Psoas muscle (tissue), 7 donors: ENCODE measurements at regions not wholly inside any gene's neighbourhood (a gene's known extent, or its start where the extent isn't known, plus 50 kb on each side); places are given as distances from the start of the nearest gene placed in this dataset.

ENCODE experiments used
- ATAC-seq, 4 donors: fragments of 200-7000 bp; cut with Tn5 transposase; one replicate each; pipeline ENCODE4 v1.9.1; 2020; ENCODE audit warnings: moderate library complexity in 3 of 4, mild to moderate bottlenecking in 2 of 4
- DNase-seq, 2 donors: peaks; one replicate each; pipeline ENCODE4 v3.0.0-alpha.2; 2020
- H3K27ac ChIP-seq: fragments of 200-600 bp; one replicate; pipeline ENCODE4 v1.8.0; 2022
- H3K27me3 ChIP-seq, 3 donors: fragments of 200-600 bp in 1 of 3; one replicate each; pipeline versions ENCODE4 v1.6.1 to v1.8.0; 2013 to 2022; ENCODE audit warnings: low read length in 2 of 3, mild to moderate bottlenecking in 2 of 3, moderate library complexity in 1 of 3; ENCODE audit not compliant: insufficient read depth in 3 of 3
- H3K36me3 ChIP-seq, 2 donors: fragments of 200-600 bp in 1 of 2; one replicate each; pipeline versions ENCODE4 v1.6.1 to v1.8.0; 2013 to 2022; ENCODE audit warnings: low read depth in 1 of 2, mild to moderate bottlenecking in 1 of 2, moderate library complexity in 1 of 2; ENCODE audit not compliant: insufficient read depth in 1 of 2
- H3K4me1 ChIP-seq: fragments of 200-600 bp; one replicate; pipeline ENCODE4 v1.8.0; 2022
- H3K4me3 ChIP-seq: fragments of 200-600 bp; one replicate; pipeline ENCODE4 v1.8.0; 2022; ENCODE audit warnings: mild to moderate bottlenecking
- H3K9me3 ChIP-seq: fragments of 200-600 bp; one replicate; pipeline ENCODE4 v1.8.0; 2022
- CTCF ChIP-seq: fragments of 200-600 bp; IDR thresholded peaks from one replicate; pipeline ENCODE4 v1.8.0; 2022; ENCODE audit warnings: antibody characterized with exemption
- WGBS, 3 donors: extraction: QIAGEN DNeasy Blood & Tissue Kit; methylation state at CpG; one replicate each; pipeline versions ENCODE4 v1.1.6 to v1.1.7; 2013; 5-methylcytosine and 5-hydroxymethylcytosine counted together
- intact Hi-C, 2 donors: fragments of 100-400 bp; cut with DNase I; formaldehyde crosslinking; loops; one replicate each; pipeline versions ENCODE4 v1.11.0 to v1.14.2; 2022
- donor health status: healthy with polysubstance abuse.
- donor health status: DM: no; HTN: no; CAD: no; lungs with moderate emphysema.
- donor health status: Bipolar disorder and iron deficiency.
- donor health status: healthy.
- donor health status: DM: yes; HTN: yes; CAD: no.
- donor health status: DM: no; HTN: no; CAD: no.
- donor health status: DM: yes; HTN: yes; CAD: no.

DNA sequence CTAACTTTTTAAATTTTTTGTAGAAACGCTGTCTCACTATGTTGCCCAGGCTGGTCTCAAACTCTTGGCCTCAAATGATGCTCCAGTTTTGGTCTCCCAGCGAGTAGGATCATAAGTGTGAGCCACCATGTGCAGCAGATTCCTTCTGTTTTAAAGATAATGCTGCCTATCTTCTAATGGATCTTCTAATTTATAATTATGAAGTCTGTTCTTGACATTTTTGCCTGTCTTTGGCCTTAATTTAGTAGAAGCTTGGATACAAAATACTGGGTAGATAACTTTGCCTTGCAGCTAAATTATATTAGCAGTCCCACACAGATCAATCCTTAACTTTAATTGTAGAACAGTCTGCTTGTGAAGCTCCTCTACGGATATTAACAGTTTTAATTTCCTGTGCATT lies 566.6 kb upstream of the CDH8 start:
- H3K27me3 ChIP-seq = no peaks in the 10 kb centered on the region
- no peaks in the 10 kb centered on the region for H3K36me3 ChIP-seq
- H3K27ac ChIP-seq = no peak overlapping the region
- no peaks in the 10 kb centered on the region for H3K4me1 ChIP-seq
- no peak overlapping the region for H3K4me3 ChIP-seq
- no peak for ATAC-seq
- intact Hi-C loops = no loop called here
- 76 to 82% (median 81%) methylated on average over 3 of the region's 3 CpGs for WGBS, 3 donors
- no peak for TF ChIP-seq CTCF
- H3K9me3 ChIP-seq = no peaks in the 10 kb centered on the region
- DNase-seq = no peak

DNA sequence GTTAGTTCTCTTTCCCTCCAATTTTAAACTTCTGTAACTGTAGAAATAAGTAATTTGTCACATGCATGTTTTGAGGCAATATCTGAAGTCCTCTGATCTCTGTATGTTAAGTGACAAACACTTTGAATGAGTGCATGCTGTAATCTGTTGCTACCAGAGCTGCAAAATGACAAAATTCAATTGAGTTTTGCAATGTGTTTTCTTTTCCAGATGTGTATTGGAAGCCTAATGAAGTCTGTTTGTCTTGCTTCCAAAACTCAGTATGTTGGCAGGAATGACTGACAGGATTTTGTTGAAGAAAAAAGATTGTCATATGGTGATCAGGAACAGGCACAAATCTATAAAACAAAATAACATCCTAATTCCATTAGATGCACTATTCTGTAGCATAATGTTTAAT lies 561.6 kb upstream of the CDH8 start:
- Histone ChIP-seq H3K27ac (no peak overlapping the region), H3K4me3 (no peak overlapping the region), H3K9me3 (no peaks in the 10 kb centered on the region), H3K27me3 (no peaks in the 10 kb centered on the region), H3K36me3 (no peaks in the 10 kb centered on the region), H3K4me1 (no peaks in the 10 kb centered on the region)
- DNase-seq (no peak), ATAC-seq (no peak)
- intact Hi-C loops = no loop called here
- no peak for TF ChIP-seq CTCF

- Histone ChIP-seq H3K4me3 (no peak overlapping the region), H3K9me3 (no peaks in the 10 kb centered on the region), H3K27ac (no peak overlapping the region), H3K36me3 (no peaks in the 10 kb centered on the region), H3K4me1 (no peaks in the 10 kb centered on the region), H3K27me3 (no peaks in the 10 kb centered on the region)
- WGBS, 3 donors = 6 to 15% (median 11%) methylated on average over 1 of the region's 1 CpG
- intact Hi-C loops = no loop called here
- no peak for ATAC-seq
- TF ChIP-seq CTCF = no peak
- DNase-seq = no peak
Measured at GRCh38 chr16:62596584-62596983, 560.3 kb upstream of the CDH8 start.

GRCh38 chr16:62596125-62596524 lies 559.9 kb upstream of the CDH8 start:
- H3K27ac ChIP-seq = no peak overlapping the region
- no peak for TF ChIP-seq CTCF
- WGBS, 3 donors = 27 to 33% (median 29%) methylated on average over 6 of the region's 6 CpGs
- H3K27me3 ChIP-seq = no peaks in the 10 kb centered on the region
- no peaks in the 10 kb centered on the region for H3K9me3 ChIP-seq
- H3K4me3 ChIP-seq = no peak overlapping the region
- intact Hi-C loops = no loop called here
- no peak for DNase-seq
- no peaks in the 10 kb centered on the region for H3K36me3 ChIP-seq
- H3K4me1 ChIP-seq = no peaks in the 10 kb centered on the region
- ATAC-seq = no peak

- no peak overlapping the region for H3K27ac ChIP-seq
- intact Hi-C loops = no loop called here
- H3K9me3 ChIP-seq = no peaks in the 10 kb centered on the region
- TF ChIP-seq CTCF = no peak
- DNase-seq = no peak
- H3K4me1 ChIP-seq = no peaks in the 10 kb centered on the region
- no peak overlapping the region for H3K4me3 ChIP-seq
- no peaks in the 10 kb centered on the region for H3K27me3 ChIP-seq
- no peak for ATAC-seq
- WGBS, 3 donors = 65 to 75% (median 70%) methylated on average over 3 of the region's 3 CpGs
- H3K36me3 ChIP-seq = no peaks in the 10 kb centered on the region
Measured at GRCh38 chr16:62586128-62586862, 550.1 kb upstream of the CDH8 start.
